HG03175 (cell line): ENCODE measurements at regions not wholly inside any gene's neighbourhood (a gene's known extent, or its start where the extent isn't known, plus 50 kb on each side); places are given as distances from the start of the nearest gene placed in this dataset.

Experiments
- ATAC-seq: cut with Tn5 transposase; IDR thresholded peaks from one replicate; pipeline ENCODE4 v1.9.1; 2021; ENCODE audit warnings: mild to moderate bottlenecking, moderate library complexity; ENCODE audit not compliant: unreplicated experiment

DNA sequence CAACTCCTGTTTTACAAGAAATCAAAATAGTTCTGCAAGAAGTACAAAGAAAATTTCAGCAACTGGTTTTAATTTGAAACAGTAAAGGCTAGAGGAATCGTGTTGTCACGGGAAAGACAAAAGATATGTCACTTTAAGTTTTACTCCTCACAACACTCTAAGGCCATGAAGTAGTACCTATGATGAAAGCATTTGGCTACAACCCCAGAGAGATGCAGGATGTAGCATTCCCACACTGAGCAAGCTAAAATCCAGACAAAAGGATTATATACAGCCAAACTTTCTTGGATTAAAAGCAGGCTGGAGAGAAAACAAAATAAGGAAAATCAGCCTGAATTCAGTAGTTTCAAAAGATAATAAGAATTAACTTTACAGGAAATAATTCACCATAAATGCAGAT lies 245.5 kb upstream of the STEAP1 start:
- ATAC-seq = no peak

DNA sequence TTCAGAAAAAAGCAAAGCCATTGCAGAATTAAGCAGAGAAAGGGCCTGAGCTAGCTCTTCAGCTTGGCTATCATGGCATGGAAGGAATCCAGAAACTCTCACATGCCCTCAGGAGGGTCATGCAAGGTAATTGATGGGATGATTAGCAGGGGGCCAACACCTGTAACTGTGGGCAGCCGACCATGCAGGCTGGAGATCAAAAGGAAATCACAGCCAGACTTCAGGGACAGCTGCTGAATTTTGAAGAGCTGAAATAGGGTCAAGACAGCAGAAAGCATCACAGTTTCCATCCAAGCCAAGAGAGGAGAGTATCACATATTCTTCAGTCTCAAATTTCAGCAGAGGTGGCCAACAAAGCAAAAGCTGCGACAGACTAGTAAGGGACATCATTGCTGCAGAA lies 239.6 kb upstream of the STEAP1 start:
- ATAC-seq = no peak

DNA sequence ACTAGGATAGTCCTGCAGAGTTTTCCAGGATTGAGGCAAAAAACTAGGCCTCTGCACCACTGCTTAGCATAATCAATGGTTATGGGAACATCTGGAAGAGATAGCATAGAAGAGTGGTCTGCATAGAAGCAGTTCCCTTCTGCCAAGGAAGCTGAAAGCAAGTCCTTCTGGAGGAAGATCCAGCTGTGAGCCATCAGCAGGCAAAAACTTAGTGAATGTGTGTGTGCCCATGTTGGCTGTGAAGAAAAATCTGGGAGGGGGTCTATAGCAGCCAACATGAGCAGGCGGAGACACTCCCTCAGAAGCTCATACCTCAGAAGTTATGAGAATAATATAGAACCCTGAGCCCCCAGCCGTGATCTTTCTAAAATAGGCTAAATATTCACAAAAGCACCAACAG lies 228.1 kb upstream of the STEAP1 start:
- no peak for ATAC-seq

DNA sequence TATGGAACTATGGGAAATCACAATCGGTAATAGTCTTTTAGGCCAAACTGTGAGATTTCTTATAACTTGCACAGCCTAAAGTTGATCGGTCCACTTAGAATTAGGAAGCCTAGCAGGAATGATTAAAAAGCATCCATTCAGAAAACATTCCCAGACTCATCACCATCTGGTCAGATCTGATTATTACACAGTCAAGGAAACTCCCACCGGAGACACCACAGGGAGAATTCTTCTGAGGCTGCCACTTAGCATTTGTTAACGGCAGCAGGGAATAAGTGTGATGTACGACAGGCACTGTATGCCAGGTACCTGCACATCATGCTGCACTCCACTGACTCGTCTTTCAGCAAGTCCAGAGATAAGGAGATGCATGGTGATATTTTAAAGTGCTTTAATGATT lies 227.6 kb upstream of the STEAP1 start:
- no peak for ATAC-seq

DNA sequence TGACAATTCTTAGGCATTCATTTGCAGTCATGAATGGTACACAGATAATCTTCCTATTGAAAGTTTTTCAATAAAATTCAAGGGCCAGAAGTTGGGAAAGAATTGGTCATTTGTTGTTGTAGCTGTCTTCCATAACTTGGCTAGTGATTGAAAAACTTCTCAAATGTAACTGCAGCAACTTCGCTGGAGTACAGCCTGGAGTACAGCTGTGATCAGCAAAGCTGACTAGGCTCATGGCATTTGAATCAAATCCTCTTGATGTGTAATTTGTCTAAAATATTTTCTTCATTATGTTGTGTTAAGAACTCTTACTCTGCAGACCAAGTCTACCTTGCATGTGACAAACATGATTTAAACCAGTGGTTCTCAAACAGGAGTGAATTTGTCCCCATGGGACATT lies 226.5 kb upstream of the STEAP1 start:
- no peak for ATAC-seq

DNA sequence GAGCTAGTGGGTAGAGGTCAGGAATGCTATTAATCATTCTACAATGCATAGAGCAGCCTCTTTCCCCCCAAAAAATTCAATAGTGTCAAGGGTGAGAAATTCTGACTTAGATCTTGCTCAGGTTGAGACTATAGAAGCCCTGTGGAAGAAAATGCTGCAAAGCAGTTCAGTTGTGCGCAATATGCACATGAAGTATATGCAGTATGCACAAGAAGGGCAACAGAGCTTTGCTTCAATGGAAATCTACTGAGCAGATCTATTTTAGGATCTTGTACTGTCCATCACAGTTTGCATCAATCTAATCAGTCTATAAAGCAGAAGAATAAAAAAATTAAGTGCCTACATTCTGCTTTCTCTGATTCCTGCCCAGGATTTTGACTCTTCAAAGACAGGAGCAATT lies 225.8 kb upstream of the STEAP1 start:
- ATAC-seq = no peak

DNA sequence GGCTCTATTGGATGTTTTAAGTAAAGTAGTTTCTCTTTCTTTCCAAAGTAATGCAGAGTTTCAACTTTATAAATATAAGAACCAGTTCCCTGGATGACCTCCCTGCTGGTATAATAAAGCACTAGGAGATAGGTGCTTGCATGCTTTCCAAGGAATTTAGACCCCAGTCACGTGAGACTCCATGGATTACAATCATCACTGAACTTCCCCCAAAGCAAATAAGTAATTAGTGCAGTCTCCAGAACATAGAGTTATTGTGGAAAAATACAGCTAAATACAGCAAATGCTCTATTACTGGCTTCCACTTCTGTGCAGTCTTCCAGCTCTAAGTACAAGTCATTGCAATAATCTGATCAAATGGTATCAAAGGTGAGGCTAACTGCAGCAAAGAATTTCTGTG lies 220.2 kb upstream of the STEAP1 start:
- no peak for ATAC-seq

DNA sequence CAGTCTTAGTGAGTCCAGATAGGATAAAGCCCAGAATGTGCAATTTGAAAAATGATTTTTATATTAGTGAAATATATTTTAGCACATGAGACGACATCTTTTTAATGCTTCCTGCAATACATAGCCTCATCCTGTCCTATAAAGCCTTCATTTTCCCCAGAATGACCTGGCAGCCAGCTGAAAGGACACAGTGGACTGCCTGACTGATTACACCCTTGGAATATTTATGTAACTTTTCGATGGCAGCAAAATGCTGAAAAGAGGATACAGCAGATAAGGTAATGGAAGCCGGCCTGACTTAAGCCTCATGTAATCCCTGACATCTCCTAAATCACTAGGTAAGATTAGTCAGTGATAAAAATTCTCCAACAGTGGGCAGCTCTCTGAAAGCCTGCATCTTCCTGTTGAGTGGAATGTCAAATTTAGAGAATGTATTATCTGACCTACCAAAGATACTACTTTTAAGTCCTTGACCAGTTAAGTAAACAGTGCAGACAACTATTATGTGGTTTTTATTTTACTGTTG lies 210.7 kb upstream of the STEAP1 start:
- no peak for ATAC-seq

DNA sequence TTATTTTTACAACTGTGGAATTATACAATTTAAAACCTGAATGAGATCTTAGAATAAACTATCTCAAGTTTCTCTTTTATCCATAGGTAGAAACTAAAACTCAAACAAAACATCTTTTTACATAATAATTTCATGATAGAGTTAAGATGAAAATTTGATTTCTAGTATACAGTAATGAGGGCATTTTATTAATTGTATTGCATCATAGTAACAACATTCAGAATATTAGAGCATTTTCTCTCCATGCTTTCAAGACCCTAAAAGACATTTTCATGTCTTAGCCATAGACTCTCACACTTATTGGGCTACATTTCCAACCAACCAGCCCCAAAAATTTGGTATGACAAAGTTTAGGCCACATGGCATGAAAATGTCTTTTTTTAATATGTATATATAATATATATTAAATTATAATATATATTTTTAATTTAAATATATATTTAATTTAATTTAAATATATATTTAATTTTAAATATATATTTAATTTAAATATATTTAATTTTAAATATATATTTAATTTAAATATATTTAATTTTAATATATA lies 195.7 kb upstream of the STEAP1 start:
- ATAC-seq = no peak

DNA sequence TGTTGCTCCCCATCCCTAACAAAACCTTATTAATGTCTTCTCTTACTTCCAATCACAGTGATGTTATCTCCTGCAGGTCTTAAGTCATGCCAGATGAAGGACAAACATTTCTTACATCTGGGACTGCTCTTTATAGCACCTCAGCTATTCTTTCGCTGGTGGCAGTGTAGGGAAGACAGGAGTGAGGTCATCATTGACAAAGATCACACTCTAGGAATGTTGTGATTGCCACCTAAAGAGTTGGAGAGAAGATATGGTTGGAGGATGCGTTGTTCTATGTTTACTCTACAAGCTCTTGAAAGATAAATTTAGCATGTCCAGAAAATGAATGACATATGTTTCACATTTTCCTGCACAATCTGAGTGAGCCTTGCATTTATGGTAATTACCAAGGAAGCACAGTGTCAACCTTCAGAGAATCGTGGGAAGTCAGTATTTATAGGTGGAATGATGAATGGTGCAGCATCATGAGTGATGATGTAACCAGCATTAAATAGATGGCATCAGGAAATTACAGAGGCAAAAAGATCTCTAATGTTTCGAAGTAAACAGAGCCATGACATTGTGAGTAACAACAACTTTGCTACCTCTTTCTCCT lies 188.1 kb upstream of the STEAP1 start:
- no peak for ATAC-seq

DNA sequence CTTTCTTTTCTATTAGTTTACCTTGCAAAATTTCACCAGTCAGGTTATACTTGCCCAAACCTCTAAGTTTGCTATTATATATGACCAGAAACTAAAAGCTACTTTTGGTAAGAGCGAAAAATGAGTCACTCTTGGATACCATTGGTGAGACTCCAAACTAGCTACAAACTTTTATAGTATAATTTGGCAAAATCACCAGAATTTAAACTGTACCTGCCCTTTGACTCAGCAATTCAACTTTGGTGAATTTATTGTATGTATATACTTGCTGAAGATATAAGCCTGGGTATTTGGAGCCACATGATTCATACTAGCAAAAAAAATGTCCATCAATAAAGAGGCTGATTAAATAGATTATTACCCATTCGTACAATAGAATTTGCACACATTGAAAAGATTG lies 178.7 kb upstream of the STEAP1 start:
- ATAC-seq = no peak

DNA sequence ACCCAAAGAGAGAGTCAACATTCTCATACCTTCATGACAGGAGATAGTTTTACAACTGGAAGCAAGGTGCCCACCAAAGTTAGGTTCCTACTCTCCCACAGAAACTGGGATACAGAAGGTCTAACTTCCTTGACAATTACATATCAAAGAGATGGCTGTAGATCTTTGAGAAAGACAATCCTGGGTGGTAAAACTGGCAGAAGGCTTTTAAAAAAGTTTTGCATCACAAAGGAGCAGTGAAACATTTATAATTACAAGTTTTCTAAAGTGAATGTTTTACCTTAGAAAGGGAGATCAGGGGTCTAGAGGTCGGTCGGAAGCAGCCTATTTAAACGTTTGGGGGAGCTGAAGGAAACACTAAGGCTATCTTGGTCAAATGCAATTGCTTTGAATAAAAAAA lies 166.6 kb upstream of the STEAP1 start:
- ATAC-seq = no peak

DNA sequence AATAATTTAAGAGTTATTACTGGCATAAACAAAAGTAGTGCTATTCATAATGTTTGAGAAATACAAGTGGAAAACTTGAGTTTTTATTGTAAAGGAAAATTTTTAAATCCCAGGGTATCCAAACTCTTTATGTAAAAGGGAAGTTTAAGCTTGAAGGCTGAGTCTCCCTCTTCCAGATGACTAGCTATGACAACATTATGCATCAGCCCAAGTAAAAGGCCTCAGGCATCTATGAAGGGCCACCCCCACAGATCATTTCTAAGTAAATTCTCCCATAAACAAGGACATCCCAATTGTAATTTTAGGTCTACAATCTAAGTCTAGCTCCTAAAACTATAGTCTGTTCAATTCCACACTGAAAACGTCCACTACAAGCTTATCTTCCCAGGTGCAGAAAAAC lies 166.2 kb upstream of the STEAP1 start:
- ATAC-seq = no peak

DNA sequence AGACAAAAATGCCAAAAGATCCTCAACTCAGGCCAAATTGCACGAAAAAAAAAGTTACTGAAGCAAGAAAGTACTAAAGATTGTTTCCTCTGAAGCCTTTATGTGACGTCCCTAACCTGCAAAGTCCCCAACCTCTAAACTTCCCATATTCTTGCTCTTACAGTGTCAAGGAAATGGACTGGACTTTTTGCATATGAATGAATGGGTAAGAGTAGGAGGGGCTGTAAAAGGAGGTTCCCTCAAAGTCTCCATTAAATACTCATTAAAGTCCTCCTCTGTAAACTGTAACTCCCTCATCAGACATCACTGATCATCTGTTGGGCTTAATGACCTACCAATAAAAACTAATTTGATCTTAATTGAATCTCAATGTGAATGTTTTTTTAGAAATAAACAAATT lies 164.8 kb upstream of the STEAP1 start:
- ATAC-seq = no peak

DNA sequence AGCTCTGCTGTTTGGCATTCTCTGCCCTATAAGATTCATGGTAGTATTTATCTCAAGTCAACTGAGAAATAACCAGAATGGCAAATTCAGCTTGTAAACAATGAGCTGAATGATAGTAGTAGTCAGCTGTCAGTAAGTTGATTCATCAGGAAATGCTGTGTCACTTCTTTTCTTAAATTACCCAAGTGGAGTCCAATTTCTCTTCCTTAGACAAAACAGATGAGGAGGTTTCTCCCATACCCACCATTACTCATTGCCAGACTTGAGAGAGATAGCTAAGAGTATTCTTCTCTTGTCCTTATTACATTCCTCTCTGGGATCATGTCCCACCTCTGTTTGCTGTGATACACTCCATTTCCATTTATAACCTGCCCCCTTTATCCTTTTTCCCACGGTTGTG lies 159.8 kb upstream of the STEAP1 start:
- no peak for ATAC-seq

DNA sequence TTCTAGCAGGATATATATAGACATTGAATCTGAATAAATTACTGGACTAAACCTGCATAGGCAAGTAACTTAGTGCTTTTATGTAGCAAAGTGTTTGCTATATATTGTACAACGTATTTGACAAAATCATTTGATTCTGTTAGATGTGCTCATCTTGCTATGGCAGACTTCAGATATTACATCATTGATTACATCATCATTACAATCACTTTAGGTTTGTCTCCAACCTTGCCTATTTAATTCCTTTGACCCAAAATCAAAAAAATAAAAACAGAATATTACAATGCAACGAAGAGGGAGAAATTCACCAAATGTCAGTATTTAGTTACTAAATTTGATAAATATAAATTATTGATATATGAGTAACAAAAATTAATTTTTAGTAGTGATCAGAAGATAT lies 155.7 kb upstream of the STEAP1 start:
- ATAC-seq = no peak

DNA sequence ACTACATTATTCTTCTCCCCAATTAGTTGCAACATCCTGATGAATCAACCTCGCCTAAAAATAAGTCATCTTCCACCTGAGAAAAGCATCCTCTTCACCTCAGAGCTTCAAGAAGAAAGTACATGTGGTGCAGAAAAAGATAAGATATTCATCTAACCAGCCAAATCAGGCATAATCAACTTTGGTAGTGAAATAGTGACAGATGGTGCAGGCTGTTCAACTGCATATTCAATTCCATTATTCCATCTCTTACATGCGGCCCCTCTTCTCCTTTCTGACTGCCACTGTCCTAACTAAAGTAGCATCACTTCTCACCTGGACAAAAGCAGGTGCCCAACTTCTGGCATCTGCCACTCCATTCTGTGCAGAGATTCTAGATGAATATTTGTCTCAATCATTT lies 148.4 kb upstream of the STEAP1 start:
- ATAC-seq = no peak

DNA sequence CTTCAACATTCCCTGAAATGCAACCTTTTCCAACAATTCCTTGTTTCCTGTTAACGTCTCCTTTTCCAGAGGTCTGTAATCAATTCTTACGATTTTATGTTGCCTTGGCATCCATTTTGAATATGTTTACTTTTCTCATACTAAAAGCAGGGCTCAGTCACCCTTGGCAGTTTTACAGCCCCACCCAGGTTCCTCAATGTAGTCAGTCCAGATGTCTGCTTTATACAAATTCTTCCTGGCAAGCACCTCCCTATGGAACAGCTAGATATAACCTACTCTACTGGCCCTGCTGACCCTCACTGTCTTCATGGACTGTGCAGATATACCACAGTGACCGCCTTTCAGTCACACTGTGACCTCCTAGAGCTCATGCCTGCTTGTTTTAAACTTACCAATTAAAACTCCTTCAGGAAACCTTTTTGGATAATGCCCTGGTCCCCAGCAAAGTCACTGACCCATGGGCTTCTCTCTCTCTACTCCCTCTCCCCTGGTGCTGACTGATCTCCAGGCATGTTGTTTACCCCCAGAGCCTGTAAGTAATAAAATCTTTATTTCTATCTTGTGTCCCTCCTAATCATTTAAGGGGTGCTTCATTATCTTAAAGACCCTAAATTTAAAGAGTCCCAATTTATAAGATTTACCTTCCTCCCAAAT lies 147.1 kb upstream of the STEAP1 start:
- ATAC-seq = no peak

DNA sequence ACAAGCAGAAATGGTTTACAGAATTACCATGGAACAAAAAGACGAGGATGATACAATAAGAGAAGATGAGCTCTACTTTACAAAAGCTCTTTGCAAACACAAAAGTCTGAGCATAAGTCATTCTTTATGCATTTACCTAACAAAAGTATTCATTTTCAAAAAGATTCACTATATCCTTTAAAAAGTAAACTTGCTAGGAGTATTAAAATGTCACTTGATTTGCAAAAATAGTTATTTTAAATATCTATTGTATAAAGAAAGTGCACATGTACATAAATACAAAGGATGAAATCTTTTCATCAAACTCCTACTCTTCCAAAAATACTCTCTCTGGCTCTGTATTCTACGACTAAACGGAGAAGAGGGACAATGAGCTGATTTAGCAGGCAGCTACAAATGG lies 146.4 kb upstream of the STEAP1 start:
- ATAC-seq = no peak

DNA sequence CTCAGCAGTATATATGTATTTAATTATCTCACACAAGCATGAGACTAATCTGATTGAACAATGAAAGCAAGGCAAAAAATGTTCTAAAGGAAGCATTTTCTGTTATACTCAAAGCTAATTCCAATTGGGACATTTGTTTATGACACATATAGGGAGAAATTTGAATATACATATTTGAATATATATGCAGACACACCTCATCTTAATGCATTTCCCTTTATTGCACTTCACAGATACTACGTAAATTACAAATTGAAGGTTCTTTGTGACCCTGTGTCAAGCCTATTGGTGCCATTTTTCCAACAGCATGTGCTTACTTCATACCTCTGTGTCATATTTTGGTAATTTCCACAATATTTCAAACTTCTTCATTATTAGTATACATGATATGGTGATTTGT lies 132.1 kb upstream of the STEAP1 start:
- no peak for ATAC-seq

DNA sequence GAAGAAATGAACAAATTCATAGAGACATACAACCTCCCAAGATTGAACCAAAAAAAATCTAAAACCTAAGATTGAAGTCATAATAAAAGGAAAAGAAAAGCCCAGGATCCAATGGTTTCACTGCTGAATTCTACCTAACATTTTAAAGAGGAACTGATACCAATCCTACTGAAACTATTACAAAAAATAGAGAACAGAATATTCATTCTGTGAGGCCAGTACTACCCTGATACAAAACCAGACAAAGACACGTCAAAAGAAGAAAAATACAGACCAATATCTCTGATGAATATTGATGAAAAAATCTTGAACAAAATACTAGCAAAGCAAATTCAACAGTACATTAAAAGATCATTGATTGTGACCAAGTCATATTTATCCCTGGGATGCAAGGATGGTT lies 128.5 kb upstream of the STEAP1 start:
- ATAC-seq = peak; percentile 82

DNA sequence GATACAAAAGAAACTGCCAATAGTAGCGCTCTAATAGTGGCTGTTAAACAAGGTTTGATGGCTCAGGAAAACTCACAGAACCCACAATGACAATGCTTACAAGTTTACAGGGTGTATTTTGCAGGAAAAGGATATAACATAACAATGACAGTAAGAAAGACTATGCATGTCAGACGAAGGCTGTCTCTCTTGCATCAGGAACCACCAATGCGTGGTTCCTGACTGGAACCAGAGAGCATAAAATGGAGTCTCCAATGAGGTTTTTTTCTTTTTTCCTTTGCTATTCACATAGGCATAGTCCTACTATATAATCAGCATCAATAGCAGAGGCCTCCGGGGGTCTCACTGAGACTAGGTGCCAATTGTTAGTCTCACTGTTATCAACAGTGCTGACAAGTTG lies 120.4 kb upstream of the STEAP1 start:
- ATAC-seq = no peak

DNA sequence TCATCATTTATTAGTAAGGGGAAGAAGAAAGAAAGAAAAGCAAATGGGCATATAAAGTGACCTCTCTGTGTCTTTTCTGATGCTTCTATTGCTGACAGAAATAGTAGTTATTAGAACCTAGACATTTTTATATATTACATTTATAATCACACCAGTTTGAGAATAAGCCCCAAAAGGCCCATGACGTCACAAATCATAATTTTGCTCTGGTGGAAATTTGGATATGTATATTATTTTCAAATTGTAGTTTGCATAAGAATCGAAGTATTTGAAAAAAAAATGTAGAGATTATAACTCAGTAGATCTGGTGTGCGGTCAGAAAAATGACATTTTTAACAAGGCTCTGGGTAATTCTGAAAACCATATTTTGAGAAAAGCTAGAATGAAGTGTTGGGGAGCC lies 101.2 kb upstream of the STEAP1 start:
- no peak for ATAC-seq
